H9 (cell line): ENCODE measurements at regions not wholly inside any gene's neighbourhood (a gene's known extent, or its start where the extent isn't known, plus 50 kb on each side); places are given as distances from the start of the nearest gene placed in this dataset.
A peak's percentile ranks its signal among the peaks of the same experiment; 100 is the strongest.

Source experiments
- DNase-seq: peaks from one replicate; pipeline ENCODE4 v3.0.0-alpha.2; 2017
- H2AFZ ChIP-seq: one replicate; pipeline ENCODE4 v1.6.1; 2013; ENCODE audit warnings: mild to moderate bottlenecking, low read length, control low read depth, moderate library complexity
- H2AK5ac ChIP-seq: 2 replicates; pipeline ENCODE4 v1.6.1; 2013; ENCODE audit warnings: low read length, control low read depth, mixed read lengths; ENCODE audit not compliant: insufficient read length
- H2BK120ac ChIP-seq: one replicate; pipeline ENCODE4 v1.6.1; 2013; ENCODE audit warnings: low read depth, mild to moderate bottlenecking, low read length, control low read depth, inconsistent platforms; ENCODE audit not compliant: poor library complexity, severe bottlenecking
- H2BK12ac ChIP-seq: 2 replicates; pipeline ENCODE4 v1.6.1; 2013; ENCODE audit warnings: low read length, control low read depth, mixed read lengths, low read depth; ENCODE audit not compliant: insufficient read length
- H2BK15ac ChIP-seq: 2 replicates; pipeline ENCODE4 v1.6.1; 2013; ENCODE audit warnings: low read depth, low read length, control low read depth
- H2BK20ac ChIP-seq: one replicate; pipeline ENCODE4 v1.6.1; 2013; ENCODE audit warnings: low read depth, mild to moderate bottlenecking, low read length, control low read depth, inconsistent platforms; ENCODE audit not compliant: poor library complexity, severe bottlenecking
- H2BK5ac ChIP-seq: 2 replicates; pipeline ENCODE4 v1.6.1; 2013; ENCODE audit warnings: low read length, control low read depth, mixed read lengths; ENCODE audit not compliant: insufficient read length
- H3K14ac ChIP-seq: 2 replicates; pipeline ENCODE4 v1.6.1; 2013; ENCODE audit warnings: low read length, control low read depth; ENCODE audit not compliant: insufficient read depth
- H3K18ac ChIP-seq: 2 replicates; pipeline ENCODE4 v1.6.1; 2013; ENCODE audit warnings: low read depth, mild to moderate bottlenecking, mixed read lengths, low read length, control low read depth; ENCODE audit not compliant: insufficient read length
- H3K23ac ChIP-seq: 2 replicates; pipeline ENCODE4 v1.6.1; 2013; ENCODE audit warnings: low read length, control low read depth, mixed read lengths, low read depth; ENCODE audit not compliant: insufficient read length
- H3K23me2 ChIP-seq: 2 replicates; pipeline ENCODE4 v1.6.1; 2013; ENCODE audit warnings: low read depth, mild to moderate bottlenecking, mixed read lengths, low read length, control low read depth; ENCODE audit not compliant: insufficient read length, poor library complexity, severe bottlenecking
- H3K27ac ChIP-seq: 2 replicates; pipeline ENCODE4 v1.5.1; 2013; ENCODE audit warnings: low read length, control low read depth, mixed read lengths, low read depth; ENCODE audit not compliant: insufficient read length
- H3K27me3 ChIP-seq: 2 replicates; pipeline ENCODE4 v1.6.1; 2013; ENCODE audit warnings: low read length, control low read depth, inconsistent platforms; ENCODE audit not compliant: insufficient read depth
- H3K4ac ChIP-seq: 2 replicates; pipeline ENCODE4 v1.6.1; 2013; ENCODE audit warnings: low read depth, mild to moderate bottlenecking, control low read depth, inconsistent platforms, low read length, moderate library complexity
- H3K4me1 ChIP-seq: 2 replicates; pipeline ENCODE4 v1.6.1; 2013; ENCODE audit warnings: low read length, control low read depth, inconsistent platforms; ENCODE audit not compliant: insufficient read depth
- H3K4me2 ChIP-seq: 2 replicates; pipeline ENCODE4 v1.6.1; 2013; ENCODE audit warnings: low read length, control low read depth, mixed read lengths; ENCODE audit not compliant: insufficient read length, insufficient read depth
- H3K56ac ChIP-seq: 2 replicates; pipeline ENCODE4 v1.6.1; 2013; ENCODE audit warnings: low read depth, mild to moderate bottlenecking, mixed read lengths, low read length, control low read depth; ENCODE audit not compliant: insufficient read length
- H3K79me1 ChIP-seq: 2 replicates; pipeline ENCODE4 v1.6.1; 2013; ENCODE audit warnings: low read depth, mild to moderate bottlenecking, moderate library complexity, low read length, control low read depth, inconsistent platforms; ENCODE audit not compliant: insufficient read depth, poor library complexity, severe bottlenecking
- H3K79me2 ChIP-seq: 2 replicates; pipeline ENCODE4 v1.6.1; 2013; ENCODE audit warnings: low read length, control low read depth, inconsistent platforms; ENCODE audit not compliant: insufficient read depth
- H3K9ac ChIP-seq: 2 replicates; pipeline ENCODE4 v1.6.1; 2013; ENCODE audit warnings: low read length, control low read depth, mixed read lengths; ENCODE audit not compliant: insufficient read length; ENCODE audit errors: extremely low read depth
- H3K9me3 ChIP-seq: one replicate; pipeline ENCODE4 v1.6.1; 2013; ENCODE audit warnings: low read depth, low read length, inconsistent platforms; ENCODE audit not compliant: control insufficient read depth
- H3T11ph ChIP-seq: one replicate; pipeline ENCODE4 v1.6.1; 2013; ENCODE audit warnings: mild to moderate bottlenecking, low read length, control low read depth, inconsistent platforms
- H4K20me1 ChIP-seq: one replicate; pipeline ENCODE4 v1.6.1; 2013; ENCODE audit not compliant: control insufficient read depth, insufficient read length, insufficient read depth
- H4K5ac ChIP-seq: 2 replicates; pipeline ENCODE4 v1.6.1; 2013; ENCODE audit warnings: low read depth, mild to moderate bottlenecking, mixed read lengths, low read length, control low read depth; ENCODE audit not compliant: insufficient read length
- H4K8ac ChIP-seq: replicated peaks from 2 replicates; pipeline ENCODE4 v1.6.1; 2013; ENCODE audit warnings: low read length, control low read depth, mixed read lengths, low read depth; ENCODE audit not compliant: insufficient read length
- H4K91ac ChIP-seq: 2 replicates; pipeline ENCODE4 v1.6.1; 2013; ENCODE audit warnings: low read depth, mild to moderate bottlenecking, moderate library complexity, mixed read lengths, low read length, control low read depth; ENCODE audit not compliant: insufficient read length
- H3K27ac Mint-ChIP-seq, 3 experiments: 2 replicates in 2 of 3; 3 replicates in 1 of 3; pipeline ENCODE4 v1.8.0; 2020 to 2021; ENCODE audit warnings: mixed read lengths in 3 of 3, mild to moderate bottlenecking in 1 of 3, moderate library complexity in 1 of 3
- H3K27me3 Mint-ChIP-seq: 2 replicates; pipeline ENCODE4 v1.8.0; 2021; ENCODE audit warnings: low read depth, mild to moderate bottlenecking, moderate library complexity, mixed read lengths
- H3K36me3 Mint-ChIP-seq, 3 experiments: 2 replicates in 2 of 3; 3 replicates in 1 of 3; pipeline ENCODE4 v1.8.0; 2020 to 2021; ENCODE audit warnings: low read depth in 3 of 3, mixed read lengths in 3 of 3; ENCODE audit not compliant: insufficient read depth in 1 of 3
- H3K4me1 Mint-ChIP-seq, 2 experiments: 2 replicates each; pipeline ENCODE4 v1.8.0; 2020; ENCODE audit warnings: mixed read lengths in 2 of 2
- H3K4me3 Mint-ChIP-seq, 2 experiments: 2 replicates in 1 of 2; 3 replicates in 1 of 2; pipeline ENCODE4 v1.8.0; 2020 to 2021; ENCODE audit warnings: mild to moderate bottlenecking in 2 of 2, mixed read lengths in 2 of 2, moderate library complexity in 1 of 2
- H3K9me3 Mint-ChIP-seq, 2 experiments: 2 replicates in 1 of 2; 3 replicates in 1 of 2; pipeline ENCODE4 v1.8.0; 2020; ENCODE audit warnings: mild to moderate bottlenecking in 2 of 2, mixed read lengths in 2 of 2, moderate library complexity in 1 of 2
- whole genome bisulfite sequencing: extraction: QIAGEN DNeasy Blood & Tissue Kit; methylation state at CpG from one replicate; pipeline ENCODE4 v1.1.7; 2013; ENCODE audit warnings: missing lambda C conversion rate, low lambda C conversion rate, mixed read lengths; ENCODE audit not compliant: insufficient read length; ENCODE audit errors: extremely low coverage; 5-methylcytosine and 5-hydroxymethylcytosine counted together
- TF ChIP-seq, protein P1 (sequence below): fragments of 200-600 bp; sonication (generic); conservative IDR thresholded peaks from 3 replicates; pipeline ENCODE4 v1.8.0; 2021; ENCODE audit warnings: antibody characterized with exemption, mild to moderate bottlenecking

DNA sequence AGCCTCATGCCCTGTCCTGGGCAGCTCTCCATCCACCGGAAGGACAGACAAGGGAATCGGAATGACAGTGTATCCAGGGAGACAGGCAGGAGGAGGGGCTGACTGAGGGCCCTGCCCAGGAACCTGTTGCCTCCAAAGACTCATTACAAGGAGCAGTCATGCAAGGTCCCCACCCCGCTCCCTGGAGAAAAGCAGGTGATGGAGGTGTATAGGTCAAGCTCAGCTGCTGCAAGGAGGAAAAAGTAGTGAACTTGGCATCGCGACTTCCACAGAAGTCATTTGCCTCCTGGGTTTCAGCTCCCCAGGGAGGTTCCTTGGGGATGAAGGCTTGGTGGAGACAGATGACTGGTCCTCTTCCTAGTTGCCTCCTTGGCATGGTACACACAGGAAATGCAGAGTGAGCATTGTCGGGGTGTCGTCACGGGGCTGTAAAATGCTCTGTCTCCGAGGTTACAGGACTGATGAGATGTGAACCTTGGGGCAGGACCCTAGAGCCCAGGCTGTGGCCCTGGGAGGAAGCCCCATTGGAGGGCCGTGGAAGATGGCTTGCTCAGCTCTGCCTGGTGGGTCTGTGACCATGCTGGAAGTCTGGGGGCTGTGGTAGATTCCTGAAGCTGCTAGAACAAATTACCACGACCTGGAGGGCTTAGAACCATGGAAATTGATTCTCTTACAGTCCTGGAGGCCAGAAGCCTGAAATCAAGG, 219.6 kb upstream of the C1orf174 start:
- peak; percentile 46 for DNase-seq
- Histone ChIP-seq H3K23me2 (no peaks in the 10 kb centered on the region), H2BK120ac (no peak overlapping the region), H4K91ac (no peak overlapping the region), H3K56ac (no peak overlapping the region), H3K4me2 (no peak overlapping the region), H2AFZ (no peak overlapping the region), H3K4me1 (no peaks in the 10 kb centered on the region), H3K9ac (no peak overlapping the region), H3T11ph (no peak overlapping the region), H2BK20ac (no peak overlapping the region), H3K9me3 (no peaks in the 10 kb centered on the region), H4K8ac (no peak overlapping the region), H3K27me3 (no peaks in the 10 kb centered on the region), H3K18ac (no peak overlapping the region), H2BK12ac (no peak overlapping the region), H2BK5ac (no peak overlapping the region), H3K4ac (no peak overlapping the region), H3K79me2 (no peaks in the 10 kb centered on the region), H3K79me1 (no peaks in the 10 kb centered on the region), H3K14ac (no peak overlapping the region), H3K27ac (no peak overlapping the region), H3K23ac (no peak overlapping the region), H4K20me1 (no peaks in the 10 kb centered on the region), H4K5ac (no peak overlapping the region), H2AK5ac (no peak overlapping the region), H2BK15ac (no peak overlapping the region)
- Mint-ChIP-seq H3K4me3 (no peak overlapping the region), H3K4me1 (peaks cover 22 to 33% of the 10 kb centered on the region in 2 experiments), H3K27me3 (peaks cover 7% of the 10 kb centered on the region), H3K36me3 (no peaks in the 10 kb centered on the region), H3K9me3 (peaks cover 0 to 3% of the 10 kb centered on the region in 2 experiments; a peak in 2 of 5 replicates), H3K27ac (peak overlapping the region in 1 of 3 experiments; percentile 91; a peak in 1 of 7 replicates)
- TF ChIP-seq, protein P1, sequence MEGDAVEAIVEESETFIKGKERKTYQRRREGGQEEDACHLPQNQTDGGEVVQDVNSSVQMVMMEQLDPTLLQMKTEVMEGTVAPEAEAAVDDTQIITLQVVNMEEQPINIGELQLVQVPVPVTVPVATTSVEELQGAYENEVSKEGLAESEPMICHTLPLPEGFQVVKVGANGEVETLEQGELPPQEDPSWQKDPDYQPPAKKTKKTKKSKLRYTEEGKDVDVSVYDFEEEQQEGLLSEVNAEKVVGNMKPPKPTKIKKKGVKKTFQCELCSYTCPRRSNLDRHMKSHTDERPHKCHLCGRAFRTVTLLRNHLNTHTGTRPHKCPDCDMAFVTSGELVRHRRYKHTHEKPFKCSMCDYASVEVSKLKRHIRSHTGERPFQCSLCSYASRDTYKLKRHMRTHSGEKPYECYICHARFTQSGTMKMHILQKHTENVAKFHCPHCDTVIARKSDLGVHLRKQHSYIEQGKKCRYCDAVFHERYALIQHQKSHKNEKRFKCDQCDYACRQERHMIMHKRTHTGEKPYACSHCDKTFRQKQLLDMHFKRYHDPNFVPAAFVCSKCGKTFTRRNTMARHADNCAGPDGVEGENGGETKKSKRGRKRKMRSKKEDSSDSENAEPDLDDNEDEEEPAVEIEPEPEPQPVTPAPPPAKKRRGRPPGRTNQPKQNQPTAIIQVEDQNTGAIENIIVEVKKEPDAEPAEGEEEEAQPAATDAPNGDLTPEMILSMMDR = no peak
- no CpG with 5 or more reads among the region's 11 CpGs for WGBS
